NCI-H526 (cell line): ENCODE measurements at regions not wholly inside any gene's neighbourhood (a gene's known extent, or its start where the extent isn't known, plus 50 kb on each side); places are given as distances from the start of the nearest gene placed in this dataset.

Experiments used
- DNase-seq, 2 experiments: peaks; one replicate each; lab custom pipeline; 2025; lab: John Stamatoyannopoulos, UW

GRCh38 chr13:34886121-34886875 is 55.8 kb upstream of the NBEA start:
- DNase-seq = no peak

- DNase-seq = no peak
Measured at GRCh38 chr13:34886987-34887386, 55.1 kb upstream of the NBEA start.
